IPS DF 6.9 (cell line): ENCODE measurements at regions not wholly inside any gene's neighbourhood (a gene's known extent, or its start where the extent isn't known, plus 50 kb on each side); places are given as distances from the start of the nearest gene placed in this dataset.

Source experiments
- DNase-seq: peaks from one replicate; pipeline ENCODE4 v3.0.0-alpha.2; 2013; ENCODE audit warnings: low read depth, low spot score
- H3K27ac ChIP-seq: one replicate; pipeline ENCODE4 v1.5.1; 2013; ENCODE audit warnings: low read length, control low read depth
- H3K27me3 ChIP-seq: 2 replicates; pipeline ENCODE4 v1.6.1; 2013; ENCODE audit warnings: mild to moderate bottlenecking, low read length; ENCODE audit not compliant: control insufficient read depth, insufficient read depth
- H3K36me3 ChIP-seq: 2 replicates; pipeline ENCODE4 v1.6.1; 2013; ENCODE audit warnings: low read length; ENCODE audit not compliant: control insufficient read depth, insufficient read depth
- H3K4me1 ChIP-seq: 2 replicates; pipeline ENCODE4 v1.6.1; 2013; ENCODE audit warnings: low read length; ENCODE audit not compliant: control insufficient read depth, insufficient read depth
- H3K4me3 ChIP-seq: 2 replicates; pipeline ENCODE4 v1.5.1; 2013; ENCODE audit warnings: mild to moderate bottlenecking, low read length
- H3K9me3 ChIP-seq: 2 replicates; pipeline ENCODE4 v1.6.1; 2013; ENCODE audit warnings: low read length, inconsistent platforms; ENCODE audit not compliant: control insufficient read depth, insufficient read depth
- WGBS: extraction: QIAGEN DNeasy Blood & Tissue Kit; methylation state at CpG from one replicate; pipeline ENCODE4 v1.1.7; 2013; ENCODE audit warnings: mixed read lengths, missing lambda C conversion rate; ENCODE audit not compliant: insufficient read length, insufficient coverage; 5-methylcytosine and 5-hydroxymethylcytosine counted together

DNA sequence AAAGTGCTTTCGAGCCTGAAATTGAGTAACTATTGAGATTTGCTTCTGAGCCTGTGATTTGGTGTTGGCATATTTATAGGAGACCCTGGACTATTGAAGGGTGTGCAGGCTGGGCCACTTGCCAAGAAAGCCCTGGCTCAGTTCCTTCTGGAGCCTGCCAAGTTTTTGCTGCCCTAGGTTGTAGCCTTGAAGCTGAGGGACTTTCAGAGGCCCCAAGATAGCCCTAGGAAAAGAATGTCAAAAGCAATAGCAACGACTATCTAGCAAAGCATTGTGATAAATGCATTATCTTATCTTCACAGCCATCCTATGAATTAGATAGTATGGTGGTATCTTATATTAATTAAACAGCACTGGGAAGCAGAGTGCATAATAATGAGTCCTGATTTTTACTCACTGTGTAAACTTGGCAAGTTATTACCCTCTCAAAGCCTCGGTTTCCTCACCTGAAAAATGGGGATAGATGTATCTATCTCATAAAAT, 473.7 kb upstream of the PODXL start:
- H3K4me1 ChIP-seq = no peaks in the 10 kb centered on the region
- no peaks in the 10 kb centered on the region for H3K27me3 ChIP-seq
- H3K36me3 ChIP-seq = no peaks in the 10 kb centered on the region
- no peaks in the 10 kb centered on the region for H3K9me3 ChIP-seq
- H3K27ac ChIP-seq = no peak overlapping the region
- WGBS = no CpG with 5 or more reads among the region's 3 CpGs
- no peak for DNase-seq
- no peak overlapping the region for H3K4me3 ChIP-seq

DNA sequence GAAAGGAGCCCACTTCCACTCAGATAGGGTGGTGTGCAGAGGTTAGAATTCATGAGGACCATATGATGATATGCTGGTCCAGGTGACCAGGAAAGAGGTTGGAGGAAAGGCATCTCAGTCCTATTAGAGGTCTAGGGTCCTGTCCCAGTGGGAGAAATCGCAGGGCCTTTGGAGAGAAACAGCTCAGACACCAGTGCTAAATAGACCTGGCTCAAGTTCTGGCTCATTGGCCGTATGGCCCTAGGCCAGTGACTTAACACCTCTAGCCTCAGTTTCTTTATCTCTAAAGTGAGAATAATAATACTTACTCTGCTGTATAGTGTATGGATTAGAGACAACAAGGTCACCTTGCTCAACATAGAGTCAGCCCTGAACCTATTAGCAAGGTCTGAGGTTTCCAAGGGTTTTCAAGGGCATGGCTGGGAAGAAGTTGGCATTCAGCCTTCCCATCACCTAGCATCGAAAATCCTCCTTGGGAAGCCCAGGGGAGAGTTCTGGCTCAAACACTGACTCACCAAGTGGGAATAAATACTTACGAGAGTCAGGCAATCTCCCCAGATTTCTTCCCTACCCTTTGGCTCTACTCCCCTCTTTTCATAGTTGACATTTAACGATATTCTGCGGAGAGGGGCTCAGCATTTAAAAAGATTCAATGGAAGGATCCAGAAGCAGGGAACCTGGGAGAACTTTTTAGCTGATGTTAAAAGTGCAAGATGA, 473.1 kb upstream of the PODXL start:
- no peaks in the 10 kb centered on the region for H3K9me3 ChIP-seq
- H3K4me3 ChIP-seq = no peak overlapping the region
- no peaks in the 10 kb centered on the region for H3K4me1 ChIP-seq
- no peaks in the 10 kb centered on the region for H3K27me3 ChIP-seq
- no peaks in the 10 kb centered on the region for H3K36me3 ChIP-seq
- DNase-seq = no peak
- WGBS = no CpG with 5 or more reads among the region's 6 CpGs
- H3K27ac ChIP-seq = no peak overlapping the region

GRCh38 chr7:132028144-132028920, 471.9 kb upstream of the PODXL start:
- H3K27me3 ChIP-seq = no peaks in the 10 kb centered on the region
- no CpG with 5 or more reads among the region's 7 CpGs for WGBS
- no peaks in the 10 kb centered on the region for H3K9me3 ChIP-seq
- DNase-seq = no peak
- H3K27ac ChIP-seq = no peak overlapping the region
- H3K4me3 ChIP-seq = no peak overlapping the region
- no peaks in the 10 kb centered on the region for H3K36me3 ChIP-seq
- H3K4me1 ChIP-seq = no peaks in the 10 kb centered on the region

GRCh38 chr7:132024290-132024689, 467.9 kb upstream of the PODXL start:
- no peaks in the 10 kb centered on the region for H3K4me1 ChIP-seq
- H3K27me3 ChIP-seq = no peaks in the 10 kb centered on the region
- H3K36me3 ChIP-seq = no peaks in the 10 kb centered on the region
- no peak for DNase-seq
- no peak overlapping the region for H3K4me3 ChIP-seq
- no CpG with 5 or more reads among the region's 6 CpGs for WGBS
- H3K9me3 ChIP-seq = no peaks in the 10 kb centered on the region
- H3K27ac ChIP-seq = no peak overlapping the region

DNA sequence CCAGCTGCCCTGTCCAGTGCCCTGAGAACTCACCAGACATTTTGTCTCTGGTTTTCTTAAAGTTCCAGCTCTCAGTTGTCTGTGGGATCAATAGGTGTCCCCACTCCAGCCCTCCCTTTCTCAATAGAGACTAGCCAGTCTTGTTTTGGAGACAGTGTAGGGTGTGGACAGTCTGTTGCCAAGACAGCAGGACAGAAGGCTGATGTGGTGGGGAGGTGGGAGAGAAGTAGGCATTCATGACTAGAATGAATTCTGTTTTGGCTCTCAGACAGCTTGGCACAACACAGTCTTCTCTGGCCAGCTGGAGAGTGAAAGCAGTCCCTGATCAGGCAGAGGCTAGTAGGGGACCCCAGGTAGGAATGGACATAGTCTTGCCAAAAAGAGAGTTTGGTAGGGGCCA, 467.0 kb upstream of the PODXL start:
- Histone ChIP-seq H3K36me3 (no peaks in the 10 kb centered on the region), H3K27ac (no peak overlapping the region), H3K4me1 (no peaks in the 10 kb centered on the region), H3K9me3 (no peaks in the 10 kb centered on the region), H3K27me3 (no peaks in the 10 kb centered on the region), H3K4me3 (no peak overlapping the region)
- no peak for DNase-seq

DNA sequence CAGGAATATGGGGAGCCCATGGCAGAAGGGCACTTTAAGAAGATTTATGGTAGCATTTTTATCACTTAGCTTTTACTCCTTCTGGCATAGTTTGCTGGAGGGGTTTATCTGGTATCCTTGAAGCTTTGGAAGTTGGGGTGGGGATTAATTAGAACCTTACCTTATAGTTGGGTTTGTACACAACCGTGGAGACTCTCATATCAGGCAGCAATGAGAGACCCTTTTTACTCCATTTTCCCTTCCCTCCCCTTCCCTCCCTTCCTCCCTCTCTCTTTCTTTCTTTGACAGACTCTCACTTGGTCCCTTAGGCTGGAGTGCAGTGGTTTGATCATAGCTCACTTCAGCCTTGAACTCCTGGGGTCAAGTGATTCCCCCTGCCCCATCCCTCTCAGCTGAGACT, 465.8 kb upstream of the PODXL start:
- Histone ChIP-seq H3K27ac (no peak overlapping the region), H3K4me3 (no peak overlapping the region), H3K27me3 (no peaks in the 10 kb centered on the region), H3K36me3 (no peaks in the 10 kb centered on the region), H3K4me1 (no peaks in the 10 kb centered on the region), H3K9me3 (no peaks in the 10 kb centered on the region)
- no CpG with 5 or more reads among the region's 1 CpG for WGBS
- DNase-seq = no peak

DNA sequence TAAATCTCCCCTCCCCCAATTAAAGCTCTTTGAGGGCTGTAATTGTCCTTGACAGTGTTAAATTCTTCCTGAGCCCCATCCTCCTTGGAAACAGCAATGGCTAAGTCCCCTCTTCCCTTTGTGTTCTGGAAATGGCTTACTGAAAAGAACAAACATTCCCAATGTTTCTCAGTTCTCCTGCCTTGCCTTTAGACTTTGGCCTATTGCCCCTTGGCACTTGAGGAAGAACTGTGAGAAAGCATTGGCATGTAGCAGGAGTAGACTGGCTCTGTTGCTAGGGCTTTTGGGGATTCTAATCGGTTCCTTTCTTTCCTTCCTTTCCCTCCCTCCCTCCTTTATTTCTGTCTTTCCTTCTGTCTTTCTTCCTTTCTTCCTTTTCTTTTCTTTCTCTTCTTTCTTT, 463.3 kb upstream of the PODXL start:
- Histone ChIP-seq H3K36me3 (no peaks in the 10 kb centered on the region), H3K9me3 (no peaks in the 10 kb centered on the region), H3K4me3 (no peak overlapping the region), H3K27me3 (no peaks in the 10 kb centered on the region), H3K27ac (no peak overlapping the region), H3K4me1 (no peaks in the 10 kb centered on the region)
- DNase-seq = no peak
- WGBS = no CpG with 5 or more reads among the region's 1 CpG

- Histone ChIP-seq H3K9me3 (no peaks in the 10 kb centered on the region), H3K4me1 (no peaks in the 10 kb centered on the region), H3K27ac (no peak overlapping the region), H3K27me3 (no peaks in the 10 kb centered on the region), H3K36me3 (no peaks in the 10 kb centered on the region), H3K4me3 (no peak overlapping the region)
- no peak for DNase-seq
- no CpG with 5 or more reads among the region's 4 CpGs for WGBS
Measured at GRCh38 chr7:132009778-132010177, 453.4 kb upstream of the PODXL start.

GRCh38 chr7:132004529-132004928, 448.1 kb upstream of the PODXL start:
- no CpG with 5 or more reads among the region's 5 CpGs for WGBS
- H3K27me3 ChIP-seq = no peaks in the 10 kb centered on the region
- H3K4me1 ChIP-seq = no peaks in the 10 kb centered on the region
- H3K27ac ChIP-seq = no peak overlapping the region
- no peaks in the 10 kb centered on the region for H3K36me3 ChIP-seq
- no peak overlapping the region for H3K4me3 ChIP-seq
- DNase-seq = no peak
- no peaks in the 10 kb centered on the region for H3K9me3 ChIP-seq

- Histone ChIP-seq H3K4me3 (no peak overlapping the region), H3K36me3 (no peaks in the 10 kb centered on the region), H3K9me3 (no peaks in the 10 kb centered on the region), H3K27me3 (no peaks in the 10 kb centered on the region), H3K27ac (no peak overlapping the region), H3K4me1 (no peaks in the 10 kb centered on the region)
- no CpG with 5 or more reads among the region's 3 CpGs for WGBS
- no peak for DNase-seq
Measured at GRCh38 chr7:132002343-132002968, 446.0 kb upstream of the PODXL start.
